ENCODE measurements at regions not wholly inside any gene's neighbourhood (a gene's known extent, or its start where the extent isn't known, plus 50 kb on each side); places are given as distances from the start of the nearest gene placed in this dataset.

DNA sequence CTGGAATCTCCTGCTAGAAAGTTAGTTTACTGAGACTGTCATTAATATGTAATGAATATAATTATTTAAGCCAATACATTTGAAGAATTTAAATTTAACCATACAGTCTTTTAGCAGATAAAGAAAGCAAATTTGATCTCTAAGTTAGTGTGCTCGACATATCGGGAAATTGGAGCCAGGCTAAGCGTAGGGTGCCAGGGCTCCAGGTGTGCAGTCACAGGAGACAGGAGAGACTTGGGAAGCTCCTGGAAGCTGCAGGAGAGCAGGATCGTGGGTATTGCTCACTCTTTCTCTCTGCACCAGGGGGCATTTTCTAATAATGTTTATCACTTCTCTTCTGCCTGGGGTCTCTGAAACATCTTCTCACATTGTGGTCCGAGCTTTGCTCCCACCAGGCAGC, 342.0 kb upstream of the ANKRD30A start:
- no peaks in the 10 kb centered on the region for H3K36me3 Mint-ChIP-seq (ENCODE audit: low read depth, unreplicated experiment)
- FAIRE-seq, result no peak

DNA sequence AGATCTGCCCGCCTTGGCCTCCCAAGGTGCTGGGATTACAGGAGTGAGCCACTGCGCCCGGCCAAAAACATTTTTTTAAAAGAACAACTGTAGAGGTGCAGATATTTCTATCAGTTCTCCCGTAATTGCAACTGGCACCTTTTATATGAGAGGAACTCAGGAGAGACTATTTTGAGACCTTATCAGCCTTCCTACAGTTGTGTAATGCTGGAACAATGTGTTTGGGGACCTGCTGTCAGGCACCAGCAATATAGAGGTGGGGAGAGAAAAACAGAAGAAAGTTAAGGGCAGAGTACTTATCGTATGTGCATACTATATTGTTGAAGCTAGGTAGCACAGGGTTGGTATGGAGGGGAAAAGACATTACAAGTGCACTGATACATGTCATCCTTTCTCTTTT, 343.8 kb upstream of the ANKRD30A start:
- FAIRE-seq, result no peak
- Histone ChIP-seq H3K4me1 (ENCODE audit: insufficient read depth, low read length) (no peaks in the 10 kb centered on the region), H2AFZ (ENCODE audit: low read depth, low read length) (no peak overlapping the region), H4K20me1 (ENCODE audit: insufficient read depth, low read length) (no peaks in the 10 kb centered on the region), H3K4me2 (ENCODE audit: low read length) (no peak overlapping the region), H3K9ac (ENCODE audit: low read length) (no peak overlapping the region), H3K79me2 (ENCODE audit: insufficient read depth, low read length) (no peaks in the 10 kb centered on the region), H3K27me3 (ENCODE audit: insufficient read depth, low read length) (no peaks in the 10 kb centered on the region), H3K9me3 (ENCODE audit: insufficient read depth, low read depth, low read length) (no peaks in the 10 kb centered on the region), H3K36me3 (ENCODE audit: insufficient read depth, low read length) (no peaks in the 10 kb centered on the region), H3K4me3 (ENCODE audit: insufficient read depth, low read depth, low read length) (no peak overlapping the region), H3K27ac (ENCODE audit: low read depth, low read length) (no peak overlapping the region)
- no peaks in the 10 kb centered on the region for H3K9me3 Mint-ChIP-seq (ENCODE audit: unreplicated experiment)
- H3K4me3 Mint-ChIP-seq (ENCODE audit: unreplicated experiment), result no peak overlapping the region
- H3K27me3 Mint-ChIP-seq (ENCODE audit: low read depth, unreplicated experiment), result no peaks in the 10 kb centered on the region
- no peak overlapping the region for H3K27ac Mint-ChIP-seq (ENCODE audit: unreplicated experiment)
- DNase-seq (ENCODE audit: low read depth), result no peak
- no peaks in the 10 kb centered on the region for H3K36me3 Mint-ChIP-seq (ENCODE audit: low read depth, unreplicated experiment)
- peaks cover 7% of the 10 kb centered on the region for H3K4me1 Mint-ChIP-seq (ENCODE audit: low read depth, unreplicated experiment)
- TF ChIP-seq, protein P1, sequence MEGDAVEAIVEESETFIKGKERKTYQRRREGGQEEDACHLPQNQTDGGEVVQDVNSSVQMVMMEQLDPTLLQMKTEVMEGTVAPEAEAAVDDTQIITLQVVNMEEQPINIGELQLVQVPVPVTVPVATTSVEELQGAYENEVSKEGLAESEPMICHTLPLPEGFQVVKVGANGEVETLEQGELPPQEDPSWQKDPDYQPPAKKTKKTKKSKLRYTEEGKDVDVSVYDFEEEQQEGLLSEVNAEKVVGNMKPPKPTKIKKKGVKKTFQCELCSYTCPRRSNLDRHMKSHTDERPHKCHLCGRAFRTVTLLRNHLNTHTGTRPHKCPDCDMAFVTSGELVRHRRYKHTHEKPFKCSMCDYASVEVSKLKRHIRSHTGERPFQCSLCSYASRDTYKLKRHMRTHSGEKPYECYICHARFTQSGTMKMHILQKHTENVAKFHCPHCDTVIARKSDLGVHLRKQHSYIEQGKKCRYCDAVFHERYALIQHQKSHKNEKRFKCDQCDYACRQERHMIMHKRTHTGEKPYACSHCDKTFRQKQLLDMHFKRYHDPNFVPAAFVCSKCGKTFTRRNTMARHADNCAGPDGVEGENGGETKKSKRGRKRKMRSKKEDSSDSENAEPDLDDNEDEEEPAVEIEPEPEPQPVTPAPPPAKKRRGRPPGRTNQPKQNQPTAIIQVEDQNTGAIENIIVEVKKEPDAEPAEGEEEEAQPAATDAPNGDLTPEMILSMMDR (IDR thresholded peaks at IDR 0.05; ENCODE audit: insufficient read depth, low read depth, low read length), result no peak
- no peak for TF ChIP-seq EZH2 (IDR thresholded peaks at IDR 0.05; ENCODE audit: insufficient read depth, low read length)

More for the DNA sequence above, 342.0 kb upstream of the ANKRD30A start:
- Histone ChIP-seq H2AFZ (ENCODE audit: low read depth, low read length) (no peak overlapping the region), H3K27ac (ENCODE audit: low read depth, low read length) (no peak overlapping the region), H3K4me1 (ENCODE audit: insufficient read depth, low read length) (no peaks in the 10 kb centered on the region), H3K4me3 (ENCODE audit: insufficient read depth, low read depth, low read length) (no peak overlapping the region), H3K36me3 (ENCODE audit: insufficient read depth, low read length) (no peaks in the 10 kb centered on the region), H4K20me1 (ENCODE audit: insufficient read depth, low read length) (no peaks in the 10 kb centered on the region), H3K9ac (ENCODE audit: low read length) (no peak overlapping the region), H3K27me3 (ENCODE audit: insufficient read depth, low read length) (no peaks in the 10 kb centered on the region), H3K9me3 (ENCODE audit: insufficient read depth, low read depth, low read length) (no peaks in the 10 kb centered on the region), H3K79me2 (ENCODE audit: insufficient read depth, low read length) (no peaks in the 10 kb centered on the region), H3K4me2 (ENCODE audit: low read length) (no peak overlapping the region)
- Mint-ChIP-seq H3K27me3 (ENCODE audit: low read depth, unreplicated experiment) (no peaks in the 10 kb centered on the region), H3K27ac (ENCODE audit: unreplicated experiment) (no peak overlapping the region), H3K4me1 (ENCODE audit: low read depth, unreplicated experiment) (peaks cover 7% of the 10 kb centered on the region), H3K4me3 (ENCODE audit: unreplicated experiment) (no peak overlapping the region), H3K9me3 (ENCODE audit: unreplicated experiment) (no peaks in the 10 kb centered on the region)
- TF ChIP-seq EZH2 (IDR thresholded peaks at IDR 0.05; ENCODE audit: insufficient read depth, low read length), result no peak
- TF ChIP-seq, protein P1 (IDR thresholded peaks at IDR 0.05; ENCODE audit: insufficient read depth, low read depth, low read length), result no peak
- no peak for DNase-seq (ENCODE audit: low read depth)

DNA sequence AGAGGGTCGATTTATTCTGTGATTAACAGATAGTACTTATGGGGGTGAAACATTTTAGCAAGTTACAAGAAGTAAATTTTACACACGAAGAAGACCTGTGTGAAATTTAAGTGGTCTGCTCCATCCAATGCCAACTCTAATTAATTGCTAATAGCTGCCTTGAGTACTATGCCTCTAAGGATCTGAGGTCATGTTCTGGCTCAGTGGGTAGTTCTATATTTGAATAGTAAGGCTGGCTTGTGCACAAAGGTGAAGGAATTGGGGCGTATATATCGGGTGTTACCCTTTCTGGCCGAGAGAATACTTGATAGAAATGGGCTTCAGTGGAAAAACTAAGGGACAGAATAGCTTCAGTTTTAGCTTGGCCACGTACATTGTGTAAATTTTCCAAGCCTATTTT, 345.2 kb upstream of the ANKRD30A start:
- H3K27ac ChIP-seq (ENCODE audit: low read depth, low read length), result no peak overlapping the region
- H3K9me3 ChIP-seq (ENCODE audit: insufficient read depth, low read depth, low read length), result no peaks in the 10 kb centered on the region
- no peak overlapping the region for H3K4me3 ChIP-seq (ENCODE audit: insufficient read depth, low read depth, low read length)
- no peaks in the 10 kb centered on the region for H3K36me3 Mint-ChIP-seq (ENCODE audit: low read depth, unreplicated experiment)
- TF ChIP-seq, protein P1 (IDR thresholded peaks at IDR 0.05; ENCODE audit: insufficient read depth, low read depth, low read length), result no peak
- TF ChIP-seq EZH2 (IDR thresholded peaks at IDR 0.05; ENCODE audit: insufficient read depth, low read length), result no peak
- H3K36me3 ChIP-seq (ENCODE audit: insufficient read depth, low read length), result no peaks in the 10 kb centered on the region
- H3K79me2 ChIP-seq (ENCODE audit: insufficient read depth, low read length), result no peaks in the 10 kb centered on the region
- no peaks in the 10 kb centered on the region for H4K20me1 ChIP-seq (ENCODE audit: insufficient read depth, low read length)
- peaks cover 7% of the 10 kb centered on the region for H3K4me1 Mint-ChIP-seq (ENCODE audit: low read depth, unreplicated experiment)
- H3K27me3 Mint-ChIP-seq (ENCODE audit: low read depth, unreplicated experiment), result no peaks in the 10 kb centered on the region
- H3K4me1 ChIP-seq (ENCODE audit: insufficient read depth, low read length), result no peaks in the 10 kb centered on the region
- no peaks in the 10 kb centered on the region for H3K9me3 Mint-ChIP-seq (ENCODE audit: unreplicated experiment)
- H3K27me3 ChIP-seq (ENCODE audit: insufficient read depth, low read length), result no peaks in the 10 kb centered on the region
- FAIRE-seq, result no peak
- no peak overlapping the region for H3K27ac Mint-ChIP-seq (ENCODE audit: unreplicated experiment)
- H2AFZ ChIP-seq (ENCODE audit: low read depth, low read length), result no peak overlapping the region
- no peak overlapping the region for H3K9ac ChIP-seq (ENCODE audit: low read length)
- no peak overlapping the region for H3K4me3 Mint-ChIP-seq (ENCODE audit: unreplicated experiment)
- H3K4me2 ChIP-seq (ENCODE audit: low read length), result no peak overlapping the region
- DNase-seq (ENCODE audit: low read depth), result no peak

Data from astrocyte (in vitro differentiated cells and primary cell).